Astrocyte (in vitro differentiated cells and primary cell): ENCODE measurements at regions not wholly inside any gene's neighbourhood (a gene's known extent, or its start where the extent isn't known, plus 50 kb on each side); places are given as distances from the start of the nearest gene placed in this dataset.

Source experiments
- DNase-seq: peaks from one replicate; pipeline ENCODE4 v3.0.0-alpha.2; 2010; ENCODE audit warnings: low read depth
- FAIRE-seq: peaks from 2 replicates; lab custom pipeline; 2011; peaks lifted over from hg19 to GRCh38; lab: Jason Lieb, UNC
- H2AFZ ChIP-seq: 2 replicates; pipeline ENCODE4 v1.6.0; 2012; ENCODE audit warnings: low read depth, low read length, inconsistent platforms
- H3K27ac ChIP-seq: 2 replicates; pipeline ENCODE4 v1.5.1; 2011; ENCODE audit warnings: low read depth, low read length, inconsistent platforms
- H3K27me3 ChIP-seq: 2 replicates; pipeline ENCODE4 v1.6.0; 2011; ENCODE audit warnings: low read length, inconsistent platforms; ENCODE audit not compliant: insufficient read depth
- H3K36me3 ChIP-seq: 2 replicates; pipeline ENCODE4 v1.5.1; 2011; ENCODE audit warnings: low read length, inconsistent platforms; ENCODE audit not compliant: insufficient read depth
- H3K4me1 ChIP-seq: 2 replicates; pipeline ENCODE4 v1.5.1; 2011; ENCODE audit warnings: low read length, inconsistent platforms; ENCODE audit not compliant: insufficient read depth
- H3K4me2 ChIP-seq: 2 replicates; pipeline ENCODE4 v1.6.0; 2012; ENCODE audit warnings: low read length, inconsistent platforms
- H3K4me3 ChIP-seq: 2 replicates; pipeline ENCODE4 v1.5.1; 2011; ENCODE audit warnings: low read depth, mild to moderate bottlenecking, low read length, inconsistent platforms; ENCODE audit not compliant: insufficient read depth
- H3K79me2 ChIP-seq: 2 replicates; pipeline ENCODE4 v1.6.0; 2012; ENCODE audit warnings: mild to moderate bottlenecking, low read length, inconsistent platforms; ENCODE audit not compliant: insufficient read depth
- H3K9ac ChIP-seq: 2 replicates; pipeline ENCODE4 v1.6.0; 2012; ENCODE audit warnings: mild to moderate bottlenecking, low read length, inconsistent platforms
- H3K9me3 ChIP-seq: 2 replicates; pipeline ENCODE4 v1.5.1; 2012; ENCODE audit warnings: low read depth, mild to moderate bottlenecking, low read length, inconsistent platforms; ENCODE audit not compliant: insufficient read depth
- H4K20me1 ChIP-seq: 2 replicates; pipeline ENCODE4 v1.6.0; 2012; ENCODE audit warnings: low read length, inconsistent platforms; ENCODE audit not compliant: insufficient read depth
- H3K27ac Mint-ChIP-seq: one replicate; pipeline ENCODE4 v1.8.0; 2021; ENCODE audit warnings: mild to moderate bottlenecking, mixed read lengths; ENCODE audit not compliant: unreplicated experiment
- H3K27me3 Mint-ChIP-seq: one replicate; pipeline ENCODE4 v1.8.0; 2021; ENCODE audit warnings: low read depth, mixed read lengths; ENCODE audit not compliant: unreplicated experiment
- H3K36me3 Mint-ChIP-seq: one replicate; pipeline ENCODE4 v1.8.0; 2021; ENCODE audit warnings: low read depth, mixed read lengths; ENCODE audit not compliant: unreplicated experiment
- H3K4me1 Mint-ChIP-seq: one replicate; pipeline ENCODE4 v1.8.0; 2021; ENCODE audit warnings: low read depth, mixed read lengths; ENCODE audit not compliant: unreplicated experiment
- H3K4me3 Mint-ChIP-seq: one replicate; pipeline ENCODE4 v1.8.0; 2021; ENCODE audit warnings: mild to moderate bottlenecking, moderate library complexity, mixed read lengths; ENCODE audit not compliant: unreplicated experiment
- H3K9me3 Mint-ChIP-seq: one replicate; pipeline ENCODE4 v1.8.0; 2021; ENCODE audit warnings: mild to moderate bottlenecking, mixed read lengths; ENCODE audit not compliant: unreplicated experiment
- EZH2 ChIP-seq: IDR thresholded peaks from 2 replicates; pipeline ENCODE4 v1.6.1; 2012; ENCODE audit warnings: mild to moderate bottlenecking, low read length, inconsistent platforms; ENCODE audit not compliant: insufficient read depth
- TF ChIP-seq, protein P1 (sequence below): IDR thresholded peaks from 2 replicates; pipeline ENCODE4 v1.5.1; 2011; ENCODE audit warnings: low read depth, mild to moderate bottlenecking, inconsistent platforms, low read length, moderate library complexity; ENCODE audit not compliant: insufficient read depth

DNA sequence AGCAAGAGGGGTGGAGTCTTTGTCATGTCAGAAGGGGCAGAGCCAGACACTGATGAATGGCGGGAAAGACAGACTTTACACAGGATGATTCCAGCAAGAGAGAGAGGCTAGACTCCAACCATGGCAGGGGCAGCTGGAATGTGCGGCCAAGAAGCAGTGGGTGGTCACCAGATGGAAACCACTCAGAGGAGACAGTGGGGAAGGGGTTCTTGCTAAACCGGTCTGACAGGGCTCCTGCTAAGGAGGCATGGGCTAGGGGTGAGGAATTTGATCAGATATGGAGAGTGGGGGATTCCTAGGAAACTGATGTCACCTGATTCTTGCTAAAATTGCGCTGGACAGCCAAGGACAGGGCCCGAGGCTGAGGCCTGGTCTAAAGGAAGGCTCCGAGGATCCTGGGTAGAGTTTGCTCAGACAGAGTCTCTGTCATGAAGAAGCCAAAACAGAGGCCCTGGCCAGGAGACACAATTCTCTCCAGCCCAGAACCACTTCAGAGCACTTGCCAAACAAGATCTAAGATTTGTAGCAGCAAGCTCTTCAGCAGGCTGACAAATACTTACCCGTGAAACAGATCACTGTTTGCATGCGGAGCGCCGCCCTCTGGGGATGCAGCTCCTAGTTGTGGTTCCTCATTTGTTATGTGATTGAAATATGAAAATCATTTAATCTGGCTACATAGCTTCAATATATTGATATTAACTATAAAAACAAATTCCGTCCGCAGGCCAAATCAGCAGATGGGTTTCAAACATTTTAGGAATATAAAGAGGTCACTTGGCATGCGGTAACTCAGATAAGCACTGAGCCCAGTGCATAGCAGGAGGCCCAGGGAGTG, 377.0 kb downstream of the TCERG1L start:
- H3K79me2 ChIP-seq = no peaks in the 10 kb centered on the region
- H3K9me3 Mint-ChIP-seq = peaks cover 2% of the 10 kb centered on the region
- FAIRE-seq = no peak

DNA sequence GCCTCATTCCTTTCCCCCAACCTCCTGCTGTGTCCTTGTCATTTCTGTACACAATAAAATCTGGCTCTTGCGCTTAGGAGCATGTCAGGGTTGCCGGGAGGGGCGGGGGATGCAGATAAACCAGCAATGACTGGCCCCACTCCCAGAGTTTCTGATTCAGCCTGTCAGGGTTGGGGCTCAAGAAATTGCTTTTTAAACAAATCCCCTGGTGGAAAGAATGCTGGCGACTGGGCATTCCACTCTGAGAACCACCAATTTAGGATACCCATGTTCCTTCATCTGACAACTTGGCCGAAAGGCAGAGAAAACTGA, 376.4 kb downstream of the TCERG1L start:
- no peak overlapping the region for H3K9ac ChIP-seq
- H3K4me2 ChIP-seq = no peak overlapping the region
- peaks cover 15% of the 10 kb centered on the region for H3K9me3 ChIP-seq
- no peak for FAIRE-seq
- H3K36me3 Mint-ChIP-seq = no peaks in the 10 kb centered on the region
- TF ChIP-seq EZH2 = no peak
- TF ChIP-seq, protein P1, sequence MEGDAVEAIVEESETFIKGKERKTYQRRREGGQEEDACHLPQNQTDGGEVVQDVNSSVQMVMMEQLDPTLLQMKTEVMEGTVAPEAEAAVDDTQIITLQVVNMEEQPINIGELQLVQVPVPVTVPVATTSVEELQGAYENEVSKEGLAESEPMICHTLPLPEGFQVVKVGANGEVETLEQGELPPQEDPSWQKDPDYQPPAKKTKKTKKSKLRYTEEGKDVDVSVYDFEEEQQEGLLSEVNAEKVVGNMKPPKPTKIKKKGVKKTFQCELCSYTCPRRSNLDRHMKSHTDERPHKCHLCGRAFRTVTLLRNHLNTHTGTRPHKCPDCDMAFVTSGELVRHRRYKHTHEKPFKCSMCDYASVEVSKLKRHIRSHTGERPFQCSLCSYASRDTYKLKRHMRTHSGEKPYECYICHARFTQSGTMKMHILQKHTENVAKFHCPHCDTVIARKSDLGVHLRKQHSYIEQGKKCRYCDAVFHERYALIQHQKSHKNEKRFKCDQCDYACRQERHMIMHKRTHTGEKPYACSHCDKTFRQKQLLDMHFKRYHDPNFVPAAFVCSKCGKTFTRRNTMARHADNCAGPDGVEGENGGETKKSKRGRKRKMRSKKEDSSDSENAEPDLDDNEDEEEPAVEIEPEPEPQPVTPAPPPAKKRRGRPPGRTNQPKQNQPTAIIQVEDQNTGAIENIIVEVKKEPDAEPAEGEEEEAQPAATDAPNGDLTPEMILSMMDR = no peak
- no peak overlapping the region for H2AFZ ChIP-seq
- H3K27ac ChIP-seq = no peak overlapping the region
- no peaks in the 10 kb centered on the region for H3K27me3 ChIP-seq
- no peak overlapping the region for H3K4me3 ChIP-seq
- no peaks in the 10 kb centered on the region for H3K4me1 Mint-ChIP-seq
- no peaks in the 10 kb centered on the region for H4K20me1 ChIP-seq
- DNase-seq = no peak
- peaks cover 2% of the 10 kb centered on the region for H3K27me3 Mint-ChIP-seq
- no peak overlapping the region for H3K4me3 Mint-ChIP-seq
- no peaks in the 10 kb centered on the region for H3K36me3 ChIP-seq
- peaks cover 2% of the 10 kb centered on the region for H3K9me3 Mint-ChIP-seq
- no peaks in the 10 kb centered on the region for H3K79me2 ChIP-seq
- no peak overlapping the region for H3K27ac Mint-ChIP-seq
- no peaks in the 10 kb centered on the region for H3K4me1 ChIP-seq

More for the DNA sequence above, 377.0 kb downstream of the TCERG1L start:
- TF ChIP-seq EZH2 = no peak
- TF ChIP-seq, protein P1 = no peak
- Histone ChIP-seq H3K27ac (no peak overlapping the region), H3K4me3 (no peak overlapping the region), H3K4me2 (no peak overlapping the region), H3K9me3 (peaks cover 15% of the 10 kb centered on the region), H3K4me1 (no peaks in the 10 kb centered on the region), H3K9ac (no peak overlapping the region), H3K27me3 (no peaks in the 10 kb centered on the region), H4K20me1 (no peaks in the 10 kb centered on the region), H2AFZ (no peak overlapping the region), H3K36me3 (no peaks in the 10 kb centered on the region)
- H3K4me1 Mint-ChIP-seq = no peaks in the 10 kb centered on the region
- H3K36me3 Mint-ChIP-seq = no peaks in the 10 kb centered on the region
- DNase-seq = no peak
- no peak overlapping the region for H3K4me3 Mint-ChIP-seq
- H3K27me3 Mint-ChIP-seq = peaks cover 2% of the 10 kb centered on the region
- no peak overlapping the region for H3K27ac Mint-ChIP-seq

DNA sequence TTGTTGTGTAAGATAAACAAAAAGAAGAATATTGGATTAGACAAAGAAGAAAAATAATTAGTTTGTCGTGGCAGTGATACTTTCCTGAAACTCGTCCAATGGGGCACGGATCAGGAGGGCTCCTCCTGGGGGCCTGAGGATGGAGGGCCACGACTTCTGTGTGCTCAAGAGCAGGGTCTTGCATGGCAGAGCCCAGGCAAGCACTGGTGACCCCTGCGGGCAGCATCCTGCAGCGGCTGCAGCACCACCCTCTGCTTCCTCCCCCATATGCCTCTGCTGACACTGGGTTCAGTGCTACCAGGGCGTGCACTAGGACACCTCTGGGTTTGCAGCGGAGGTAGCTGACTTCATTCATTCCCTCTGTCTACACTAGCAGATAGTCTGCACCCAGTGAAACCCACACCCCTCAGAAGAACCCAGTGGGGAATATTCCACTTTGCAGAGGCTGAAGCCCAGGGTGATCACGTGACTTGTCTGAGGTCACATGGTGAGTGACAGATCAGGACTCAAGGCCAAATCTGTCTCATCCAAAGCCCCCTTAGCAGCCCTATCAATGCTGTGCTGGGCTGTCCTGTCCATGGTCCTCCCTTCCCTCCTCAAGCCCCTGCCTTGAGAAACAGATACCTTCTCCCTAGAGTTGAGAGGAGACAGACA, 375.5 kb downstream of the TCERG1L start:
- FAIRE-seq = no peak
- no peak for TF ChIP-seq EZH2
- TF ChIP-seq, protein P1 = no peak
- H3K4me1 ChIP-seq = no peaks in the 10 kb centered on the region
- Mint-ChIP-seq H3K9me3 (peaks cover 2% of the 10 kb centered on the region), H3K27me3 (peaks cover 2% of the 10 kb centered on the region), H3K4me1 (no peaks in the 10 kb centered on the region), H3K27ac (no peak overlapping the region), H3K36me3 (no peaks in the 10 kb centered on the region), H3K4me3 (no peak overlapping the region)
- H3K36me3 ChIP-seq = no peaks in the 10 kb centered on the region
- H3K27me3 ChIP-seq = no peaks in the 10 kb centered on the region
- no peaks in the 10 kb centered on the region for H4K20me1 ChIP-seq
- H3K9me3 ChIP-seq = peaks cover 15% of the 10 kb centered on the region
- no peaks in the 10 kb centered on the region for H3K79me2 ChIP-seq
- H3K27ac ChIP-seq = no peak overlapping the region
- H2AFZ ChIP-seq = no peak overlapping the region
- no peak overlapping the region for H3K4me2 ChIP-seq
- no peak for DNase-seq
- H3K4me3 ChIP-seq = no peak overlapping the region
- H3K9ac ChIP-seq = no peak overlapping the region
